Activated CD8-positive, alpha-beta memory T cell treated with anti-CD3 and anti-CD28 coated beads for 4 hours (primary cell): ENCODE measurements at regions not wholly inside any gene's neighbourhood (a gene's known extent, or its start where the extent isn't known, plus 50 kb on each side); places are given as distances from the start of the nearest gene placed in this dataset.

ENCODE experiments used
- DNase-seq, 2 donors: peaks; one replicate each; pipeline ENCODE4 v3.0.0-alpha.2; 2020; ENCODE audit warnings: low read depth in 2 of 2

DNA sequence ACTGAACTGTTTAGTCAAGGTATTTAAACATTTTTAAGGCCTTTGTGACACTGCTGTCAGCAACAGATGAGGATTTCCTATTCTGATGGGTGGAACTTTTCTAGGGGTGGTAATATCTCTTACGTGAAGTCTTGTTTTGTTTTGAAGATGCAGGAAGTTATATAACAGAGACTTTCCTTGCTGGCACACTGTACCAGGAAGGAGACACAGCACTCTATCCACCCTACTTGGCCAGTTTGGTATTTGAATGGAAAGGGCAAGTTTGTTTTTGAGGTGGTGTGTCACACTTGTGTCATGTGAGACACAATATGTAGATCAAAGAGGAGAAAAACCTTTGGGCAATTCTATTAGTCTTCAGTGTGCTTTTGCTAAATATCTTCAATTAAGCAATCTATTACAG is 51.6 kb upstream of the SRP54 start:
- peak in 1 of 2 donors; percentile 10 for DNase-seq

DNA sequence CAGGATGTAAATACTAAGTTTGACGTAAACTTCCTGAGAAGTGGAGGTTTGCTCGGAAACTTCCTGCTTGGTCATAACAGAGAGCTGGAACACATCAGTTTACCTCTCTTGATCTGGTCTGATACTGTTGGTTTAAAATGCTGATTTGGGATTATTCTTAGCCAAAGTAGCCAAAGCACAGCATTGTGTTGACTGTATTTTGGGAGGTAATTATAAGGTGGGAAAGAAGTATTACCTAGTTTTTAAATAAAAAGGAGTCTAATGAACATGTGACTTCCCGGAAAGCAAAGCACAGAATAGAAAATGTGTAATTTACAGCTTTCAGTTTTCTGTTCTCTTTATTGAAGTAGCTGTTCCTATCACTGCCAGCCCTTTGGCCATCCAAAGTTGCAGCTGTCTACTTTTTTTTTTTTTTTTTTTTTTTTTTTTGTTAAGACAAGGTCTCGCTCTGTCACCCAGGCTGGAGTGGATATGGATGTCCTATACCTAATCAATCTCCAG is 52.2 kb upstream of the SRP54 start:
- no peak for DNase-seq

DNA sequence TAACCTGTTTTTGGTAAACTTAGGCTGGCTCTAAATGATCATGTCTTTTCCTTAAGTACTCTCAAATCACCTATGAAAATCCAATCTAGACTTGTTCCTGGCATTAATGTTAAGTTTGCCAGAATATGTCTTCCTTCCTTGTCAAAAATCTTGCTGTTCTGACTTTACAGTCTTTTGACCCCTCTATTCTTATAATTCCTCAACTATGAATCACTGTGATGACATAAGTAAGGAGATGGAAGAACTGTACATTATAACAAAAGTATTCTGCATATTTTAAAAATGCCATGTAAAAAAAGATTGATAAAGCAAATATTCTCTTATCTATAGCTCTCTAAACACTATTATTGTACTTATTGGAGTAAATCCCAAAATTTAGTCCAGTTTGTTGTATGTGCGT is 51.4 kb upstream of the BAZ1A start:
- no peak for DNase-seq
